PC-9 (cell line): ENCODE measurements at regions not wholly inside any gene's neighbourhood (a gene's known extent, or its start where the extent isn't known, plus 50 kb on each side); places are given as distances from the start of the nearest gene placed in this dataset.

ENCODE experiments used
- BruUV-seq: library from RNA; stranded (reverse); fragments of 400-500 nt; replicated peaks from 2 replicates; lab custom pipeline; 2021; lab: Mats Ljungman, UMichigan
- CTCF ChIA-PET: fragments of 300-600 bp; sonication (Branson Sonifier 250); formaldehyde crosslinking; loops from one replicate; lab custom pipeline; 2022; ENCODE audit warnings: antibody characterized with exemption; lab: Charles Lee
- POLR2A ChIA-PET: fragments of 300-600 bp; sonication (Branson Sonifier 250); formaldehyde crosslinking; loops from one replicate; lab custom pipeline; 2022; ENCODE audit warnings: antibody characterized with exemption; ENCODE audit not compliant: unreplicated experiment; lab: Charles Lee
- DNase-seq, 2 experiments: peaks; one replicate each; pipeline versions ENCODE4 v3.0.0 to v3.0.0-alpha.2; 2015 to 2022; ENCODE audit warnings: mixed read lengths in 1 of 2
- H2AFZ ChIP-seq: fragments of 200-600 bp; sonication (generic); 2 replicates; pipeline ENCODE4 v1.8.1; 2017; ENCODE audit warnings: antibody characterized with exemption
- H3F3A ChIP-seq: fragments of 200-600 bp; sonication (generic); 2 replicates; pipeline ENCODE4 v1.8.1; 2017; ENCODE audit warnings: antibody characterized with exemption, mild to moderate bottlenecking, low read depth; ENCODE audit not compliant: insufficient read depth
- H3K27ac ChIP-seq: fragments of 200-600 bp; sonication (generic); 2 replicates; pipeline ENCODE4 v1.6.1; 2016; ENCODE audit warnings: mixed run types
- H3K27me3 ChIP-seq: fragments of 200-600 bp; sonication (generic); 2 replicates; pipeline ENCODE4 v1.6.1; 2016; ENCODE audit warnings: low read depth, mixed run types; ENCODE audit not compliant: insufficient read depth
- H3K36me3 ChIP-seq: fragments of 200-600 bp; sonication (generic); 2 replicates; pipeline ENCODE4 v1.6.1; 2016; ENCODE audit warnings: low read depth, mixed run types
- H3K4me1 ChIP-seq: fragments of 200-600 bp; sonication (generic); replicated peaks from 2 replicates; pipeline ENCODE4 v1.6.1; 2016; ENCODE audit warnings: mixed run types; ENCODE audit not compliant: insufficient read depth
- H3K4me2 ChIP-seq: fragments of 200-600 bp; sonication (generic); 2 replicates; pipeline ENCODE4 v1.6.1; 2017; ENCODE audit warnings: mixed run types
- H3K4me3 ChIP-seq: fragments of 200-600 bp; sonication (generic); 2 replicates; pipeline ENCODE4 v1.6.1; 2016; ENCODE audit warnings: mixed run types
- H3K79me2 ChIP-seq: fragments of 200-600 bp; sonication (generic); 2 replicates; pipeline ENCODE4 v1.6.1; 2017; ENCODE audit warnings: low read depth, mixed run types
- H3K9me2 ChIP-seq: fragments of 200-600 bp; sonication (generic); 2 replicates; pipeline ENCODE4 v1.8.1; 2017; ENCODE audit warnings: mild to moderate bottlenecking; ENCODE audit not compliant: insufficient read depth
- H3K9me3 ChIP-seq: fragments of 200-600 bp; sonication (generic); 2 replicates; pipeline ENCODE4 v1.8.1; 2016; ENCODE audit warnings: low read depth; ENCODE audit not compliant: insufficient read depth
- H4K20me1 ChIP-seq: fragments of 200-600 bp; sonication (generic); 2 replicates; pipeline ENCODE4 v1.8.1; 2017; ENCODE audit not compliant: insufficient read depth
- EZH2 ChIP-seq: fragments of 200-600 bp; sonication (generic); IDR thresholded peaks from 2 replicates; pipeline ENCODE4 v1.8.0; 2017; ENCODE audit warnings: antibody characterized with exemption, low read depth
- intact Hi-C: fragments of 100-400 bp; cut with micrococcal nuclease; formaldehyde crosslinking; loops from one replicate; pipeline ENCODE4 v1.10.0; 2022; ENCODE audit not compliant: unreplicated experiment
- TF ChIP-seq, protein P1 (sequence below): fragments of 200-600 bp; sonication (generic); conservative IDR thresholded peaks from 2 replicates; pipeline ENCODE4 v1.6.1; 2017; ENCODE audit warnings: mixed run types, antibody characterized with exemption, mild to moderate bottlenecking, moderate library complexity

DNA sequence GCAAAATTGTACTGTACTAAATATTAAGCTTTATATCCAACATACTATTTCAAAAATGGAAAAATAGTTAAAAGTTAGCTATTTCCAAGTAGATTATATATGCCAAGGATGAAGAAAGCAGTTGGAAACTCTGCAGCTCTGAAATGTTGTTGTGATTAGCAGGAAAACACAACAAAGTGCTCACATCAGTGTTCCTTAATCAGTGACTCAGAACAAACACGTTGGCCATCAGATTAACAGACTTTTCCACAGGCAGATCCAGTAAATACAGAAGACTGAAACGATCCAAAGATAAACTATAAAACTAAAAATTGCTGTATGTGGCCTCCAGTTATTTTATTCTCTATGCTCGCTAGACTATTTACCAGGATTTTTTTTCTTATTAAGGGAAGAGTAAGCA, 99.6 kb upstream of the SEMA3D start:
- no peaks in the 10 kb centered on the region for H3K36me3 ChIP-seq
- no TSS peak for BruUV-seq

DNA sequence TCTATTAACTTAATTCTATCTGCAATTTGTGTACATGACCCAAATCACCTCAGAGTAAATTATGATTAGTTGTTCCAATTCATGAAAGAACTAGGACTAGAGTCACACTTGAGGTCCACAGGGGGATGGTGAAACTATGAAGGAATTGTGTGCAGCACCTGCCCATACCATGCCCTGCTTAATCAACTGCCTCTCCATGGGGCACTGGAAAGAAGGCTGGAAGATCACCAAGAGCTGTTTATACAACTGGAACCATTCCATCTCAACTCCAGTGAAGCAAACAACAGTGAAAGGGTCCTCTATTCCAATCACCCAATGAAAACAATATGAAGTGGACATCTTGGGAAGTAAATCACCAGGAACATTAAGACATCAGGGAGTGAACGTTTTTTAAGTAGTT, 98.7 kb upstream of the SEMA3D start:
- H3K27me3 ChIP-seq = no peaks in the 10 kb centered on the region
- H3K9me3 ChIP-seq = no peaks in the 10 kb centered on the region
- H3K9me2 ChIP-seq = no peaks in the 10 kb centered on the region
- TF ChIP-seq, protein P1, sequence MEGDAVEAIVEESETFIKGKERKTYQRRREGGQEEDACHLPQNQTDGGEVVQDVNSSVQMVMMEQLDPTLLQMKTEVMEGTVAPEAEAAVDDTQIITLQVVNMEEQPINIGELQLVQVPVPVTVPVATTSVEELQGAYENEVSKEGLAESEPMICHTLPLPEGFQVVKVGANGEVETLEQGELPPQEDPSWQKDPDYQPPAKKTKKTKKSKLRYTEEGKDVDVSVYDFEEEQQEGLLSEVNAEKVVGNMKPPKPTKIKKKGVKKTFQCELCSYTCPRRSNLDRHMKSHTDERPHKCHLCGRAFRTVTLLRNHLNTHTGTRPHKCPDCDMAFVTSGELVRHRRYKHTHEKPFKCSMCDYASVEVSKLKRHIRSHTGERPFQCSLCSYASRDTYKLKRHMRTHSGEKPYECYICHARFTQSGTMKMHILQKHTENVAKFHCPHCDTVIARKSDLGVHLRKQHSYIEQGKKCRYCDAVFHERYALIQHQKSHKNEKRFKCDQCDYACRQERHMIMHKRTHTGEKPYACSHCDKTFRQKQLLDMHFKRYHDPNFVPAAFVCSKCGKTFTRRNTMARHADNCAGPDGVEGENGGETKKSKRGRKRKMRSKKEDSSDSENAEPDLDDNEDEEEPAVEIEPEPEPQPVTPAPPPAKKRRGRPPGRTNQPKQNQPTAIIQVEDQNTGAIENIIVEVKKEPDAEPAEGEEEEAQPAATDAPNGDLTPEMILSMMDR = no peak
- TF ChIP-seq EZH2 = no peak
- H4K20me1 ChIP-seq = no peaks in the 10 kb centered on the region
- ChIA-PET POLR2A (no interaction called here), CTCF (no interaction called here)
- H3K27ac ChIP-seq = no peak overlapping the region
- H3K79me2 ChIP-seq = no peaks in the 10 kb centered on the region
- no peaks in the 10 kb centered on the region for H3K36me3 ChIP-seq
- no peaks in the 10 kb centered on the region for H3F3A ChIP-seq
- DNase-seq = no peak
- no peak overlapping the region for H3K4me3 ChIP-seq
- no peak overlapping the region for H3K4me2 ChIP-seq
- intact Hi-C loops = no loop called here
- no peak overlapping the region for H2AFZ ChIP-seq
- BruUV-seq = no TSS peak
- no peaks in the 10 kb centered on the region for H3K4me1 ChIP-seq

More for the DNA sequence above, 99.6 kb upstream of the SEMA3D start:
- no peak overlapping the region for H2AFZ ChIP-seq
- POLR2A ChIA-PET = no interaction called here
- no peak for TF ChIP-seq EZH2
- TF ChIP-seq, protein P1 = no peak
- no peaks in the 10 kb centered on the region for H4K20me1 ChIP-seq
- no peak overlapping the region for H3K4me2 ChIP-seq
- H3K79me2 ChIP-seq = no peaks in the 10 kb centered on the region
- no peaks in the 10 kb centered on the region for H3K9me3 ChIP-seq
- CTCF ChIA-PET = no interaction called here
- intact Hi-C loops = no loop called here
- H3K27ac ChIP-seq = no peak overlapping the region
- H3K9me2 ChIP-seq = no peaks in the 10 kb centered on the region
- H3K4me3 ChIP-seq = no peak overlapping the region
- no peaks in the 10 kb centered on the region for H3K27me3 ChIP-seq
- DNase-seq = no peak
- no peaks in the 10 kb centered on the region for H3K4me1 ChIP-seq
- H3F3A ChIP-seq = no peaks in the 10 kb centered on the region

DNA sequence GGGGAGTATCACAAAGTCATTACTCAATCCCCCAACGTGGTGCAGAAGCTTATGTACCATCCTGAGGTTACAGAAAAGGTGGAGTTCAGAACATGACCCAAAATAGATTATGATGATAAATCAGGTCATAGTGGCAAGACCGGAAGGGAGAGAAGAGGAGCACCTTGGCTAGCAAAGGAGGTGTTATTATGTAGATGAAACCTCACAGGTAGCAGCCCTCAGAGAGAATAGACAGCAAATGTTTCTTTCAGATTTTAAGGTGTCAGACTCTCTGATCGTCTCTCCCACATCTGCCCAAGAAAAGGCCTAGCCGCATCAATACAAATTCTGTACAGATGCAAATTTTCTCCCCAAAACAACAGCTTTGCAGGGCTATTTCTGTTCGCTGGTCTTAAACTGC, 88.3 kb upstream of the SEMA3D start:
- Histone ChIP-seq H4K20me1 (no peaks in the 10 kb centered on the region), H3K27ac (no peak overlapping the region), H3K79me2 (no peaks in the 10 kb centered on the region), H3K36me3 (no peaks in the 10 kb centered on the region), H2AFZ (no peak overlapping the region), H3K4me3 (no peak overlapping the region), H3K9me3 (no peaks in the 10 kb centered on the region), H3K9me2 (no peaks in the 10 kb centered on the region), H3K4me1 (no peaks in the 10 kb centered on the region), H3F3A (no peaks in the 10 kb centered on the region), H3K27me3 (no peaks in the 10 kb centered on the region), H3K4me2 (no peak overlapping the region)
- POLR2A ChIA-PET = no interaction called here
- intact Hi-C loops = no loop called here
- TF ChIP-seq EZH2 = no peak
- TF ChIP-seq, protein P1 = no peak
- no TSS peak for BruUV-seq
- no peak for DNase-seq
- CTCF ChIA-PET = no interaction called here
